ENCODE measurements at regions not wholly inside any gene's neighbourhood (a gene's known extent, or its start where the extent isn't known, plus 50 kb on each side); places are given as distances from the start of the nearest gene placed in this dataset.

GRCh38 chr11:92725352-92725751 lies 244.1 kb upstream of the MTNR1B start:
- DNase-seq = no peak

GRCh38 chr11:92727123-92727522 lies 242.3 kb upstream of the MTNR1B start:
- no peak for DNase-seq

GRCh38 chr11:92727769-92728168 lies 241.7 kb upstream of the MTNR1B start:
- DNase-seq = no peak

- no peak for DNase-seq
Measured at GRCh38 chr11:92728628-92729027, 240.8 kb upstream of the MTNR1B start.

- no peak for DNase-seq
Measured at GRCh38 chr11:92735039-92735438, 234.4 kb upstream of the MTNR1B start.

- DNase-seq = no peak
Measured at GRCh38 chr11:92738276-92738675, 231.2 kb upstream of the MTNR1B start.

GRCh38 chr11:92739041-92739440 lies 230.4 kb upstream of the MTNR1B start:
- no peak for DNase-seq

- no peak for DNase-seq
Measured at GRCh38 chr11:92739491-92739890, 230.0 kb upstream of the MTNR1B start.

- DNase-seq = no peak
Measured at GRCh38 chr11:92740276-92740675, 229.2 kb upstream of the MTNR1B start.

- DNase-seq = no peak
Measured at GRCh38 chr11:92744929-92745585, 224.4 kb upstream of the MTNR1B start.

GRCh38 chr11:92750794-92751193 lies 218.7 kb upstream of the MTNR1B start:
- DNase-seq = no peak

GRCh38 chr11:92751594-92751993 lies 217.9 kb upstream of the MTNR1B start:
- peak; percentile 21 for DNase-seq

- DNase-seq = no peak
Measured at GRCh38 chr11:92752122-92752521, 217.3 kb upstream of the MTNR1B start.

GRCh38 chr11:92753161-92753560 lies 216.3 kb upstream of the MTNR1B start:
- DNase-seq = no peak

GRCh38 chr11:92758241-92758780 lies 211.1 kb upstream of the MTNR1B start:
- no peak for DNase-seq

- DNase-seq = no peak
Measured at GRCh38 chr11:92759571-92760214, 209.8 kb upstream of the MTNR1B start.

GRCh38 chr11:92762121-92762540 lies 207.3 kb upstream of the MTNR1B start:
- DNase-seq = no peak

GRCh38 chr11:92763336-92763735 lies 206.1 kb upstream of the MTNR1B start:
- no peak for DNase-seq

GRCh38 chr11:92764128-92764527 lies 205.3 kb upstream of the MTNR1B start:
- DNase-seq = no peak

GRCh38 chr11:92765082-92765840 lies 204.2 kb upstream of the MTNR1B start:
- DNase-seq = no peak

GRCh38 chr11:92765965-92766371 lies 203.5 kb upstream of the MTNR1B start:
- peak; percentile 15 for DNase-seq

GRCh38 chr11:92766698-92767097 lies 202.8 kb upstream of the MTNR1B start:
- no peak for DNase-seq

GRCh38 chr11:92767416-92767815 lies 202.0 kb upstream of the MTNR1B start:
- no peak for DNase-seq

Measured in NCI-H1694 treated with DMSO at 0.1 percent for 48 hours (cell line).